Kidney (tissue), 13 donors: ENCODE measurements at regions not wholly inside any gene's neighbourhood (a gene's known extent, or its start where the extent isn't known, plus 50 kb on each side); places are given as distances from the start of the nearest gene placed in this dataset.

ENCODE experiments used
- DNase-seq, 5 donors: peaks; one replicate each; pipeline ENCODE4 v3.0.0-alpha.2; 2013 to 2020
- FAIRE-seq: peaks from 2 replicates; lab custom pipeline; 2012; peaks lifted over from hg19 to GRCh38; lab: Jason Lieb, UNC
- H3K27ac ChIP-seq, 2 donors: one replicate each; pipeline ENCODE4 v1.7.0; 2013; ENCODE audit warnings: low read depth in 2 of 2, low read length in 2 of 2, inconsistent platforms in 1 of 2
- H3K27me3 ChIP-seq: one replicate; pipeline ENCODE4 v1.7.1; 2013; ENCODE audit warnings: low read length, inconsistent platforms; ENCODE audit not compliant: control insufficient read depth, insufficient read depth
- H3K36me3 ChIP-seq, 3 donors: one replicate each; pipeline versions ENCODE4 v1.7.0 to v1.7.1; 2013; ENCODE audit warnings: low read length in 3 of 3, control low read depth in 1 of 3, inconsistent platforms in 1 of 3; ENCODE audit not compliant: insufficient read depth in 3 of 3, control insufficient read depth in 2 of 3
- H3K4me1 ChIP-seq, 3 donors: one replicate each; pipeline versions ENCODE4 v1.7.0 to v1.7.1; 2013; ENCODE audit warnings: low read length in 3 of 3, inconsistent platforms in 1 of 3, low read depth in 1 of 3; ENCODE audit not compliant: control insufficient read depth in 2 of 3, insufficient read depth in 2 of 3
- H3K4me3 ChIP-seq, 3 donors: one replicate each; pipeline versions ENCODE4 v1.7.0 to v1.8.1; 2013; ENCODE audit warnings: low read length in 3 of 3, control low read depth in 1 of 3, inconsistent platforms in 1 of 3
- H3K9ac ChIP-seq, 3 donors: one replicate each; pipeline versions ENCODE4 v1.7.0 to v1.7.1; 2013; ENCODE audit warnings: low read length in 3 of 3, control low read depth in 1 of 3, inconsistent platforms in 1 of 3
- H3K9me3 ChIP-seq, 3 donors: one replicate each; pipeline versions ENCODE4 v1.7.0 to v1.7.1; 2013; ENCODE audit warnings: low read length in 3 of 3, control low read depth in 1 of 3, inconsistent platforms in 1 of 3; ENCODE audit not compliant: control insufficient read depth in 2 of 3, insufficient read depth in 1 of 3
- intact Hi-C: fragments of 100-400 bp; cut with DNase I; formaldehyde crosslinking; loops from one replicate; pipeline ENCODE4 v1.11.1; 2022
- TF ChIP-seq, protein P1 (sequence below): IDR thresholded peaks from 3 replicates; pipeline ENCODE4 v1.5.1; 2012; ENCODE audit warnings: mild to moderate bottlenecking, moderate library complexity, borderline replicate concordance; ENCODE audit not compliant: insufficient read depth; ENCODE audit errors: extremely low read depth
- donor health status: control.
- donor health status: control.
- donor health status: control.
- donor health status: control.
- donor health status: control.
- donor health status: DM: yes; HTN: yes; CAD: no.
- donor health status: Normal renal cell carcinoma (clear cell type).

DNA sequence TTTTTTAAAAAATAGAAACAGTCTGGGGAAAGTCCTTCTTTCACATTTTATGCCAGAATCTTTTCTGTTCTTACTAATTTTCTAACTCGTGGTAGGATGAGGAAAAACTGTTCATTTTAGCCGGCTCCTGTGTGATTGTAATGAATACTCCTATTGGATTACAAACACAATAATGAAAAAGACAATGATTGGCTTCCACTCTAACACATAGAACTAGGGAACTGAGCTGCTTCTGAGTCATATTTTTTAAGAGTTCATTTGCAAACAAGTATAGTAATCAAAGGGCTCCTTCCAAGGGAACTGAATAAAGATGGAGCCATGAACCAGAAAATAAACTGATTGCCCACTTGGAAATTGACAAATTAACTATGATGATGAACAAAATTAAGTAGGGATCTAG is 265.3 kb upstream of the TCF21 start:
- TF ChIP-seq, protein P1, sequence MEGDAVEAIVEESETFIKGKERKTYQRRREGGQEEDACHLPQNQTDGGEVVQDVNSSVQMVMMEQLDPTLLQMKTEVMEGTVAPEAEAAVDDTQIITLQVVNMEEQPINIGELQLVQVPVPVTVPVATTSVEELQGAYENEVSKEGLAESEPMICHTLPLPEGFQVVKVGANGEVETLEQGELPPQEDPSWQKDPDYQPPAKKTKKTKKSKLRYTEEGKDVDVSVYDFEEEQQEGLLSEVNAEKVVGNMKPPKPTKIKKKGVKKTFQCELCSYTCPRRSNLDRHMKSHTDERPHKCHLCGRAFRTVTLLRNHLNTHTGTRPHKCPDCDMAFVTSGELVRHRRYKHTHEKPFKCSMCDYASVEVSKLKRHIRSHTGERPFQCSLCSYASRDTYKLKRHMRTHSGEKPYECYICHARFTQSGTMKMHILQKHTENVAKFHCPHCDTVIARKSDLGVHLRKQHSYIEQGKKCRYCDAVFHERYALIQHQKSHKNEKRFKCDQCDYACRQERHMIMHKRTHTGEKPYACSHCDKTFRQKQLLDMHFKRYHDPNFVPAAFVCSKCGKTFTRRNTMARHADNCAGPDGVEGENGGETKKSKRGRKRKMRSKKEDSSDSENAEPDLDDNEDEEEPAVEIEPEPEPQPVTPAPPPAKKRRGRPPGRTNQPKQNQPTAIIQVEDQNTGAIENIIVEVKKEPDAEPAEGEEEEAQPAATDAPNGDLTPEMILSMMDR, result no peak
- H3K27ac ChIP-seq, result no peak overlapping the region
- no peaks in the 10 kb centered on the region for H3K27me3 ChIP-seq
- H3K36me3 ChIP-seq, result no peaks in the 10 kb centered on the region
- DNase-seq (no peak), FAIRE-seq (no peak)
- H3K4me3 ChIP-seq, result no peak overlapping the region
- H3K9ac ChIP-seq, result no peak overlapping the region
- H3K4me1 ChIP-seq, result no peaks in the 10 kb centered on the region
- no peaks in the 10 kb centered on the region for H3K9me3 ChIP-seq
- intact Hi-C loops, result no loop called here

DNA sequence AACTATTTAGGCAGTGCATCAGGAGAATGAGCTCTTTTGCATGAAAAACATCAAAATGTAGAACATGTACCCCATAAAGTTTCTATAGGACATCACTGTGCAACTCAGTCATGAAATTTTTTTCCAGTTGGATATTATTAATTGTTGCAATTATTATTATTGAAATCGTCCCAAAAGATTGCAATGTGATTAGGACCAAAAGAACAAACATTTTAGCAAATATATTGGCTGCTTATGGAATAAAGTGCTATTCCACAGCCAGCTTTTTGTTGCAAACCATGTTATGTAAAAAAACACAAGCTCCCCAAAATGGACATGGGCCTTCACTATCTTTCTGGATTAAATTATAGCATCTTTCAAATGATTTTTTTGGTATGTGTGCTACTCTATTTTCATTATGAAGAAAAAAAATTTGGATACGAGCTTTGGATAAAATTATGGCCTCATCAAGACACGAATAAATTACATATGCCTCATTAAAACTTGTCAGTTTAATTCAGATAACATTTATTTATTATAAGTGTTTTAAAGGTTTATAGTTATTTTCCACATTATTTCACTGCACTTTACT is 262.7 kb upstream of the TCF21 start:
- intact Hi-C loops, result no loop called here
- FAIRE-seq, result no peak
- TF ChIP-seq, protein P1, result no peak
- Histone ChIP-seq H3K36me3 (no peaks in the 10 kb centered on the region), H3K4me1 (no peaks in the 10 kb centered on the region), H3K9me3 (no peaks in the 10 kb centered on the region), H3K27me3 (no peaks in the 10 kb centered on the region), H3K9ac (no peak overlapping the region), H3K4me3 (no peak overlapping the region), H3K27ac (no peak overlapping the region)
- DNase-seq, result peak in 1 of 5 donors; percentile 81

DNA sequence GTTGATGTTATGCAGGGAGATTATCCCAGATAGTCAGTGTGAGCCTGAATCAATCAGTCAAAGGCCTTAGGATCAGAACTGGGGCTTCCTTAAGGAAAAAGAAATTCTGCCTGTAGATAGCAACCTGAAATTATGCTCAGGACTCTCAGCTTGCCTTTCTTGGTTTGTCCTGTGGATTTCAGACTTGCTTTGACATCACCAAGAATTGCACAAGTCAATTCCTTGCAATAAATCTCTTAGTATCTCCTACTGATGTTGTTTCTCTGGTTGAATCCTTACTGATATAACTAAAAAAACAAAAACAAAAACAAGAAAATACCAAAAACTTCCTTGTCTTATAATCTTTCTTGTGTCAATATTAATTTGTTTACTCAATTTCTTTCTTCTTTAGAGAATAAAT is 258.9 kb upstream of the TCF21 start:
- intact Hi-C loops, result no loop called here
- TF ChIP-seq, protein P1, result no peak
- no peak overlapping the region for H3K27ac ChIP-seq
- FAIRE-seq, result no peak
- no peaks in the 10 kb centered on the region for H3K4me1 ChIP-seq
- no peak overlapping the region for H3K9ac ChIP-seq
- DNase-seq, result no peak
- H3K36me3 ChIP-seq, result no peaks in the 10 kb centered on the region
- H3K27me3 ChIP-seq, result no peaks in the 10 kb centered on the region
- H3K4me3 ChIP-seq, result no peak overlapping the region
- H3K9me3 ChIP-seq, result no peaks in the 10 kb centered on the region

DNA sequence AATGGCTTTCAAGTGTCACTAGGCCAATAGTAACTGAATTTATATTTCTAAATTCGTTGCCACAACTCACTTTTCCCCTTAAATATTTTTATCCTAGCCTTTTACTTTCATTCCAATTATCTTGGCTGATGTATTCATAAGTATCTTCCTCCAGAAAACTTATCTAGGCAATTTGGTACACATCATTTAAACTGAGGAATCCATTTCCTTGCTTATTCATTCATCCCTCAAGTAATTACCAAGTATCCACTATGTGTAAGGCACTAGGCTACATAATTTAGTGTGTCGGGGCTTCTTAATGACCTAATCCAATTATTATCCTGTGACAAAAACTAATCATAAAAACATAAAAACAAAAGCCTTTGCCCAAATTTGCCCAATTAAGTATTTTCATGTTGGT is 258.3 kb upstream of the TCF21 start:
- TF ChIP-seq, protein P1, result no peak
- no peak for DNase-seq
- H3K27ac ChIP-seq, result no peak overlapping the region
- H3K9ac ChIP-seq, result no peak overlapping the region
- no peaks in the 10 kb centered on the region for H3K9me3 ChIP-seq
- FAIRE-seq, result no peak
- no peaks in the 10 kb centered on the region for H3K36me3 ChIP-seq
- no peaks in the 10 kb centered on the region for H3K27me3 ChIP-seq
- H3K4me1 ChIP-seq, result no peaks in the 10 kb centered on the region
- no peak overlapping the region for H3K4me3 ChIP-seq
- intact Hi-C loops, result no loop called here
